ENCODE measurements at regions not wholly inside any gene's neighbourhood (a gene's known extent, or its start where the extent isn't known, plus 50 kb on each side); places are given as distances from the start of the nearest gene placed in this dataset.
A peak's percentile ranks its signal among the peaks of the same experiment; 100 is the strongest.

DNA sequence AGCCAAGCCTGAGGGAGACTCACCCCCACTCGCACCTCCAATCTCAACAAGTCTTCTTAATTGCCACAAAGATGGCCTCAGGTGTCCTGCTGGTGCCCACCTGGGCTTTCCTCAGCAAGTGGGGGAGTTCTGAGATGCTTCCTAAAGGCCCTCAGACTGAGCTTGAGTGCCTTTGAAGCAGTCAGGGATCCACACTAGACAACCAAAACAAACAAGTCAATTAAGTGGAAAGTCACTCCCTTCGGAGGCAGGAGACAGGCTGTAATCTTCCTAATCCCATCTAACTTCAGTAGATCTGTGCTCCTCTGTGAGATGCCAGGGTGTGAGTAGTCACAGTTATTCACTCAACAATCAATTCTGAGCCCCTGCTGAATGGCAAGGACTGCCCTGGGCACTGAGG is 68.3 kb upstream of the SERP2 start:
- TF ChIP-seq, protein P1, sequence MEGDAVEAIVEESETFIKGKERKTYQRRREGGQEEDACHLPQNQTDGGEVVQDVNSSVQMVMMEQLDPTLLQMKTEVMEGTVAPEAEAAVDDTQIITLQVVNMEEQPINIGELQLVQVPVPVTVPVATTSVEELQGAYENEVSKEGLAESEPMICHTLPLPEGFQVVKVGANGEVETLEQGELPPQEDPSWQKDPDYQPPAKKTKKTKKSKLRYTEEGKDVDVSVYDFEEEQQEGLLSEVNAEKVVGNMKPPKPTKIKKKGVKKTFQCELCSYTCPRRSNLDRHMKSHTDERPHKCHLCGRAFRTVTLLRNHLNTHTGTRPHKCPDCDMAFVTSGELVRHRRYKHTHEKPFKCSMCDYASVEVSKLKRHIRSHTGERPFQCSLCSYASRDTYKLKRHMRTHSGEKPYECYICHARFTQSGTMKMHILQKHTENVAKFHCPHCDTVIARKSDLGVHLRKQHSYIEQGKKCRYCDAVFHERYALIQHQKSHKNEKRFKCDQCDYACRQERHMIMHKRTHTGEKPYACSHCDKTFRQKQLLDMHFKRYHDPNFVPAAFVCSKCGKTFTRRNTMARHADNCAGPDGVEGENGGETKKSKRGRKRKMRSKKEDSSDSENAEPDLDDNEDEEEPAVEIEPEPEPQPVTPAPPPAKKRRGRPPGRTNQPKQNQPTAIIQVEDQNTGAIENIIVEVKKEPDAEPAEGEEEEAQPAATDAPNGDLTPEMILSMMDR (conservative IDR thresholded peaks at IDR 0.05) = no peak
- peak overlapping the region; percentile 77 for H3K27ac ChIP-seq

DNA sequence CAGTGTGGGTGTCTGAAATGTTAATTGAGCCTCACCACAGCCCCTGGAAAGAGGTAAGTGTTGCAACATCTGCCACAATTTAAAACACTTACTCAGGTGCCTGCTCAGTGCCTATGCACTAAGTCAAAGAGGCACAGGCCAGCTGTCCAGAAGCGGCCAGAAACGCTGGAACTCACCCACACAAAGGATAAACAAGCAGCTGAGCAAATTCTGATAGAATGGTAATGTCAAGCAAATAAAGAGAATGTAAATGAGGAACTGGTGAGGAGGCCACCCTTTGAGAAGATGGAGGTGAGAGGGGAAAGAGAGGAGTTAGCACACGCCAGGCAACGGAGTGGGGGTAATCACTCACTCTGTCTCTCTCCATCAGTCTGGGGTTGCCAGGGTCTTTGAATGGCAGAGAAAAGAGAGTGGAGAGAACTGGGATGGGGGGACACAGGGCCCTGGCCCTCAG is 67.7 kb upstream of the SERP2 start:
- TF ChIP-seq, protein P1 (conservative IDR thresholded peaks at IDR 0.05) = no peak
- peak overlapping the region; percentile 77 for H3K27ac ChIP-seq

DNA sequence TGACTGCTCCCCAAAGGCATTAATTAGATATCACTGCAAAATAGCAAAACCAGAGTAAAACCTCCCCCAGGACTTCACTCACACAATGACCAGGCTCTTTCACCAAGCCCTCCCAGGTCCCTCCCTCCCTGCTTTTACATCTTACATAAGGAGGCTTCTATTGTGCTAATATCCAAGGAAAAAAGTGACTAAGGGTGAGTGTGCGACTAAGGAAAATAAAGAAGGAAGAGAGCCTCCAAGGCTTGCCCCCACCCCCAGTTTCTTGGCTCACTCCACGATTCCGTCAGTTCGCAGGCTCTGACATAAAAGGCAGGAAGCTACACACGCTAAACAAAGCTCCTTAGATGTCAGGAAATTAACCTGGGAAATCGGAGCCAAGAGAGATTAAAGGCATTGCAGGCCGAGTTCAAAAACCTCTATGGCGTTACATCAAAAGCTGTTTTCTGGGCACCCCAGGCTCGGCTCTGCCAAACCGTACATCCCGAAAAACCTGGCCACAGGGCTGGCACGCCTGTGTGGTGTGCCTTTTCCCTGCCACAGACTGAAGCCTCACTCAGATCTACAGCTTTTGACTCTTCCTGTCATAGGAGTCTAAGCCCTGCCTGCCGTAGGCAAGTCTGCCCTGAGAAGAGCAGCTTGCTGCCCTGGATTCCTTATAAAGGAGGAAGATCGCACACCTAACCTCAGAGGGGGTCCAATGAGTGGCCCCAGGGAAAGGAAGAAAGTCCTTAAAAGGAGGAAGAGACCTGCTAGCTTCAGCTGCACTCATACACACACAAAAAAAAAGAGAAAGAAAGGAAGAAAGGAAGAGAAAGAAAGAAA is 67.0 kb upstream of the SERP2 start:
- peak overlapping the region; percentile 77 for H3K27ac ChIP-seq
- TF ChIP-seq, protein P1 (conservative IDR thresholded peaks at IDR 0.05) = no peak

DNA sequence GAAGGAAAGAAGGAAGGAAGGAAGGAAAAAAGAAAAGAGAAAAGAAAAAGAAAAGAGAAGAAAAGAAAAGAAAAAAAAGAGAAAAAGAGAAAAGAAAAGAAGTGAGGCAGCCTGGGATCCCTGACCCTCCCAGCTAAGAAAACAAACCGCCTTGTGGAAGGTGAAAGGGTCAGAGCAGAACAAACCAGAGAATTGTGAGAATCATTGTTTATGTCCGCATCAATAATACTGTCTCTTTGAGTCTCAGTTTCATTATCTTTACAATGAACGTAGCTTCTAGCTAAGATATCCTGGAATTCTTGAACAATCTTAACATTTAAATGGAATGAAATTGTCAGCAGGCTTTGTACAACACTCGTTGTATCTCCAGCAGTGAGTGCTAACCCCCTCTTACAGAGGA is 66.4 kb upstream of the SERP2 start:
- TF ChIP-seq, protein P1 (conservative IDR thresholded peaks at IDR 0.05) = no peak
- peak overlapping the region; percentile 77 for H3K27ac ChIP-seq

DNA sequence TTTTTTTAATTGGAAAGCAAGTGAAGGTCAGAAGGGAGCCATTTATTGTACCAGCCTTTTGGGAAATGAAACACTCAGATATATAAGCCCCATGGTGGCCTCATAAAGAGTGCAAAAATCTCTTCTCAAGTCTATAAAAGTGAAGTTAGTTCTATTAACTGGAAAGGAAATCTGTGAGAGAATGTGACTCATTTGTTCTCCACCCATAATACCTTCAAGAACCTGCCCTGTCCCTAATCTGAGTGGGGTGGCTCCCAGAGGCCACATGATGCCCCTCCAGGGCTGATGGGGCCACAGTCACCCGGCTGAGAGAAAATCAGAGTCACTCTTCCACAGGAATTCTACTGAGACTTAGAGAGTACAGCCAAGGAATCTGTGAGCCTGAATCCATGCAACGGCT is 65.8 kb upstream of the SERP2 start:
- H3K27ac ChIP-seq = no peak overlapping the region
- TF ChIP-seq, protein P1 (conservative IDR thresholded peaks at IDR 0.05) = no peak

DNA sequence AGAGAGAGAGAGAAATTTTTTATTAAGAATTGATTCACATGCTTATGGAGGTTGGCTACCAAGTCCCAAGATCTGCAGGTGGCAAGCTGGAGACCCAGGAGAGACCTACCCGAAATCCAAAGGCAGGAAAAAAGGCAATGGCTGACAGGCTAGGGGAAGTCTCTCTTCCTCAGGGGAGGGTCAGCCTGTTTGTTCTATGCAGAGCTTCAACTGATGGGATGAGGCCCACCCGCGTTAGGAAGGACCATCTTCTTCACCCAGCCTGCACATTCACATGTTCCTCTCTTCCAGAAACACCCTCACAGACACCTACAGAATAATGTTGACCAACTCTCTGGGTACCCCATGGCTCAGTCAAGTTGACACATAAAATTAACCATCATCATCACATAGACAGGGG is 65.3 kb upstream of the SERP2 start:
- no peak overlapping the region for H3K27ac ChIP-seq
- TF ChIP-seq, protein P1 (conservative IDR thresholded peaks at IDR 0.05) = no peak

DNA sequence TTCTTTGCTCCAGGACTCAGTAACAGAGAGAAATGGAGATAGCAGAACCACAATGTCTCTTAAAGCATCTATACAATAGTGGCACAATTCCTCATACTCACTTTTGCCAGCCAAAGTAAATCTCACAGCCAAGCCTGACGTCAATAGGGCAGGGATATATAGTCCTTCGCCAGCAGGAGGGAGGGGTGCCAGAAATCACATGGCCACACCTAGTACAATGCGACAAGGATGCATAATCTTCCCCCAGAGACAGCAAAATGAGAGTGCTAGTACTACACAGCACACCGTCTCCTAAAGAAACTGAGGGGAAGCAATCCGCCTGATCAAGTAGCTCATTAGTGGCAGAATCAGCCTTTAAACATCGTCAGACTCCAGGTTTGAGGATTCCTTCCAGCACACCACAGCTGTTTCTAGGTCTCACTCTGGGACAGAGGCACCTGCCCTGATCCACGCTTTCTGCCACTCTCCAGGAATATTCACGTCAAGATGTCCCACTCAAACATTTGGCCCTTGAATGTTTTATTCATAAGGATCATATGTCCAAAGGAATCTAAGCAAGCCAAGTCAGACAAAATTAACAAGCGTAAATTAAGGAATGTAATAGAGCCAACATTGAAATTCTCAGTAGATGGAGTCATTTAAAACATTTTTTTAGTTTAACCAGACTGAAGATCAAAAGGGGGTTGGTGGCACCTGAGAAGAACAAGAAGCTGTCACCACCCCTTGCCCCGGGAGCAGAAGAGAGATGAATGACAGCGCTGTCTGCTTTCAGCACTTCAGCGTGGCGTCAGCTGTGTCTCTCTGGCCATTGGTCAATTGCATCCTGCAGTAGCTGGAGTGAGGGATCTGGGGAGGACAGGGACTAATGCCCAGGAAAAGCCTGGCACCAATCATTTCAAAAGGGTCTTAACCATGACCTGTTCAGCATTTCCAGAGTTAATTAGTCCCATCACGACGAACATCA is 63.5 kb upstream of the SERP2 start:
- TF ChIP-seq, protein P1 (conservative IDR thresholded peaks at IDR 0.05) = no peak
- H3K27ac ChIP-seq = peak overlapping the region; percentile 80

Measured in VCaP (cell line).